GM13976 (cell line): ENCODE measurements at regions not wholly inside any gene's neighbourhood (a gene's known extent, or its start where the extent isn't known, plus 50 kb on each side); places are given as distances from the start of the nearest gene placed in this dataset.
A peak's percentile ranks its signal among the peaks of the same experiment; 100 is the strongest.

Experiments
- DNase-seq: peaks from one replicate; pipeline ENCODE4 v3.0.0; 2012; ENCODE audit warnings: low spot score
- in situ Hi-C: fragments of 300-500 bp; cut with MboI; formaldehyde crosslinking; loops from one replicate; pipeline ENCODE4 v1.12.0; 2022; ENCODE audit warnings: low sequenced_read_pairs, mixed read lengths, inconsistent platforms; ENCODE audit not compliant: unreplicated experiment
- TF ChIP-seq, protein P1 (sequence below): IDR thresholded peaks from 2 replicates; pipeline ENCODE4 v1.5.1; 2012; ENCODE audit warnings: borderline replicate concordance, mild to moderate bottlenecking; ENCODE audit not compliant: insufficient read depth; ENCODE audit errors: extremely low read depth, missing control alignments, control extremely low read depth

- in situ Hi-C loops: loop anchor here (5.0 to 10.0 kb wide), 3 partner anchors 135 to 355 kb away; no protein-coding TSS in a partner anchor
- no peak for DNase-seq
- TF ChIP-seq, protein P1, sequence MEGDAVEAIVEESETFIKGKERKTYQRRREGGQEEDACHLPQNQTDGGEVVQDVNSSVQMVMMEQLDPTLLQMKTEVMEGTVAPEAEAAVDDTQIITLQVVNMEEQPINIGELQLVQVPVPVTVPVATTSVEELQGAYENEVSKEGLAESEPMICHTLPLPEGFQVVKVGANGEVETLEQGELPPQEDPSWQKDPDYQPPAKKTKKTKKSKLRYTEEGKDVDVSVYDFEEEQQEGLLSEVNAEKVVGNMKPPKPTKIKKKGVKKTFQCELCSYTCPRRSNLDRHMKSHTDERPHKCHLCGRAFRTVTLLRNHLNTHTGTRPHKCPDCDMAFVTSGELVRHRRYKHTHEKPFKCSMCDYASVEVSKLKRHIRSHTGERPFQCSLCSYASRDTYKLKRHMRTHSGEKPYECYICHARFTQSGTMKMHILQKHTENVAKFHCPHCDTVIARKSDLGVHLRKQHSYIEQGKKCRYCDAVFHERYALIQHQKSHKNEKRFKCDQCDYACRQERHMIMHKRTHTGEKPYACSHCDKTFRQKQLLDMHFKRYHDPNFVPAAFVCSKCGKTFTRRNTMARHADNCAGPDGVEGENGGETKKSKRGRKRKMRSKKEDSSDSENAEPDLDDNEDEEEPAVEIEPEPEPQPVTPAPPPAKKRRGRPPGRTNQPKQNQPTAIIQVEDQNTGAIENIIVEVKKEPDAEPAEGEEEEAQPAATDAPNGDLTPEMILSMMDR: no peak
Measured at GRCh38 chr4:38317041-38317674, 346.8 kb upstream of the KLF3 start.

GRCh38 chr4:38318737-38319455 lies 345.1 kb upstream of the KLF3 start:
- in situ Hi-C loops: loop anchor here (5.0 to 10.0 kb wide), 3 partner anchors 137 to 353 kb away; no protein-coding TSS in a partner anchor
- DNase-seq: peak; percentile 89

GRCh38 chr4:38319456-38320342 lies 344.3 kb upstream of the KLF3 start:
- in situ Hi-C loops: loop anchor here (5.0 to 10.0 kb wide), 3 partner anchors 137 to 353 kb away; no protein-coding TSS in a partner anchor
- TF ChIP-seq, protein P1: peak; percentile 99
- peak; percentile 84 for DNase-seq

More at GRCh38 chr4:38318737-38319455, 345.1 kb upstream of the KLF3 start:
- TF ChIP-seq, protein P1: no peak

- DNase-seq: no peak
- TF ChIP-seq, protein P1: no peak
- in situ Hi-C loops: no loop called here
Measured at GRCh38 chr4:38320343-38320695, 343.7 kb upstream of the KLF3 start.

GRCh38 chr4:38320833-38321232 lies 343.2 kb upstream of the KLF3 start:
- TF ChIP-seq, protein P1: no peak
- DNase-seq: no peak
- in situ Hi-C loops: no loop called here

GRCh38 chr4:38322714-38323113 lies 341.3 kb upstream of the KLF3 start:
- in situ Hi-C loops: no loop called here

More at GRCh38 chr4:38322714-38323113, 341.3 kb upstream of the KLF3 start:
- TF ChIP-seq, protein P1: no peak
- DNase-seq: no peak
